ENCODE measurements at regions not wholly inside any gene's neighbourhood (a gene's known extent, or its start where the extent isn't known, plus 50 kb on each side); places are given as distances from the start of the nearest gene placed in this dataset.

GRCh38 chr2:145114726-145115125 lies 594.8 kb upstream of the ZEB2 start:
- DNase-seq (ENCODE audit: low spot score) = no peak
- TF ChIP-seq CTCF (IDR thresholded peaks at IDR 0.05; ENCODE audit: extremely low read depth, insufficient read depth, missing control alignments) = no peak
- in situ Hi-C loops (cut with MboI; ENCODE audit: low pct_unique_long_range_greater_than_20kb, low sequenced_read_pairs, unreplicated experiment) = no loop called here

- no peak for TF ChIP-seq CTCF (IDR thresholded peaks at IDR 0.05; ENCODE audit: extremely low read depth, insufficient read depth, missing control alignments)
- in situ Hi-C loops (cut with MboI; ENCODE audit: low pct_unique_long_range_greater_than_20kb, low sequenced_read_pairs, unreplicated experiment) = no loop called here
- no peak for DNase-seq (ENCODE audit: low spot score)
Observed at GRCh38 chr2:145112467-145112866, 592.5 kb upstream of the ZEB2 start.

DNA sequence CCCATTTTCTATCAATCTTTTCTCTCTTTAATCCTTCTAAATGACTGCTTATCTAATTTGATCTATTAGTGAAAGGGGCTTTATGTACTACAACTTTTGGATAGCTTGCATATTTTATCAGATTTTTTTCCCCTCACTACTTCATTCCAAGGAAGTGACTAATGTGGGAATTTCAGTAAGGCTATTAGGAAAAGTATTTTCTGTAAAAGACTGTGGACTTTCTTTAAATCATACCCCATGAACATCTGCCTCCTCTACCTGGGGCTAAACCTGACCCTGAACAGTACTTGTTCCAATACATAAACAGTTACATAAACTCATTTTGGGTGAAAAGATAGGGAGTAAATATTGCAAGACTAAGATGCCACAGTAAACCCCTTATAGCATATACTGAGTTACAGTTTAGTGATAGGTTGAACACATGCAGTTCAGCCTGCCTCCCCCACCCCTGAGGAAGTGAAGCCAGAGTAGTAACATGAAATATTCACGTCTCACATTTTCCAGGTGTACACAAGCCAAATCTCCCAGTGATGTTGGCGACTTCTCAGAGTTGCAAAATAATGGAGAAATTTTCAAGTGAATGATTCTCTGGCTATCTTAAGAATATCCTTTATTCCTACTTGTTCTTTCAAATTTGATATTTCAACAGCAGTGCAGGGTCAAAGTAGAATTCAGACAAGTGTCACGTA lies 590.9 kb upstream of the ZEB2 start:
- in situ Hi-C loops (cut with MboI; ENCODE audit: low pct_unique_long_range_greater_than_20kb, low sequenced_read_pairs, unreplicated experiment) = no loop called here
- TF ChIP-seq CTCF (IDR thresholded peaks at IDR 0.05; ENCODE audit: extremely low read depth, insufficient read depth, missing control alignments) = no peak
- DNase-seq (ENCODE audit: low spot score) = no peak

GRCh38 chr2:145108959-145109710 lies 589.2 kb upstream of the ZEB2 start:
- in situ Hi-C loops (cut with MboI; ENCODE audit: low pct_unique_long_range_greater_than_20kb, low sequenced_read_pairs, unreplicated experiment) = no loop called here
- no peak for TF ChIP-seq CTCF (IDR thresholded peaks at IDR 0.05; ENCODE audit: extremely low read depth, insufficient read depth, missing control alignments)
- DNase-seq (ENCODE audit: low spot score) = no peak

DNA sequence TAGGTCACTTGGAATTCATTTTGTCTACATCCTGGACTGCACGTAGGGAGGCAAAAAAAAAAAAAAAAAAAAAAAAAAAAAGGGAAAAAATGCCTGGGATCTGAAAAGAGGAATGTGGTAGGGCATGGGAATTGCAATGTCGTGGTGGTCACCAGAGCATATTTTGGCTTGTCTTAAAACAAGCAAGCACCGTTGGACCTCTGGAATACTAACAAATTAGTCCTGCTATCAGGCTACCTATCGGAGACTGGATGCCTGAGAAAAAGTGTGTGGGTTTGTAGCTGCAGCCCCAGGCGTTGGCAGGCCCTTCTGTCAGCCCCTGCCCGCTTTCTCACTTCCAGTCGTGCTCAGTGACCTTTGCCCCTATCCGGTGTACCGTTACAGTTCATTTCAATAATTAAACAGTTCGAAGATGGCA lies 588.5 kb upstream of the ZEB2 start:
- no peak for DNase-seq (ENCODE audit: low spot score)
- no peak for TF ChIP-seq CTCF (IDR thresholded peaks at IDR 0.05; ENCODE audit: extremely low read depth, insufficient read depth, missing control alignments)

GRCh38 chr2:145106293-145106692 lies 586.4 kb upstream of the ZEB2 start:
- DNase-seq (ENCODE audit: low spot score) = no peak
- in situ Hi-C loops (cut with MboI; ENCODE audit: low pct_unique_long_range_greater_than_20kb, low sequenced_read_pairs, unreplicated experiment) = no loop called here
- TF ChIP-seq CTCF (IDR thresholded peaks at IDR 0.05; ENCODE audit: extremely low read depth, insufficient read depth, missing control alignments) = no peak

More for the DNA sequence above, 588.5 kb upstream of the ZEB2 start:
- in situ Hi-C loops (cut with MboI; ENCODE audit: low pct_unique_long_range_greater_than_20kb, low sequenced_read_pairs, unreplicated experiment) = no loop called here

All from GM13977 (cell line).